Suppressor macrophage treated with lipopolysaccharide for 4 hours (primary cell): ENCODE measurements at regions not wholly inside any gene's neighbourhood (a gene's known extent, or its start where the extent isn't known, plus 50 kb on each side); places are given as distances from the start of the nearest gene placed in this dataset.
A peak's percentile ranks its signal among the peaks of the same experiment; 100 is the strongest.

Experiments used
- DNase-seq: peaks from one replicate; pipeline ENCODE4 v3.0.0-alpha.2; 2020

DNA sequence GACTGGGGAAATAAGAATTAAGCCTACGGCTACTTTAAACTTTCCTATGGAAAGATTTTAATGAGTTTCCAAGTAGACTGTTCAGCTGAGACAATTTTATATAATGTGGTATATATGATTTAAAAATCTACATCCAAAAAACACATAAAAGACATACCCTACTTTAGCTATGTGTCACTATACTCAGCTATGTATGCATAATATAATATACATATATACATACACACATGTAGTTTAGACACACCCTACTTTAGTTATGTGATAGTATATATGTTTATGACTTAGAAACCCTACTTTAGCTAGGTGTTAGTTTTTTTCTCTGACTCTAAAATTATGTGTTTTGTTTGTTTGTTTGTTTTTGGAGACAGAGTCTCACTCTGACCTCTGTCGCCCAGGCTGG is 100.5 kb upstream of the DAB2 start:
- no peak for DNase-seq

GRCh38 chr5:39523821-39524220 is 99.0 kb upstream of the DAB2 start:
- no peak for DNase-seq

- DNase-seq: no peak
Measured at GRCh38 chr5:39521940-39522590, 97.3 kb upstream of the DAB2 start.

DNA sequence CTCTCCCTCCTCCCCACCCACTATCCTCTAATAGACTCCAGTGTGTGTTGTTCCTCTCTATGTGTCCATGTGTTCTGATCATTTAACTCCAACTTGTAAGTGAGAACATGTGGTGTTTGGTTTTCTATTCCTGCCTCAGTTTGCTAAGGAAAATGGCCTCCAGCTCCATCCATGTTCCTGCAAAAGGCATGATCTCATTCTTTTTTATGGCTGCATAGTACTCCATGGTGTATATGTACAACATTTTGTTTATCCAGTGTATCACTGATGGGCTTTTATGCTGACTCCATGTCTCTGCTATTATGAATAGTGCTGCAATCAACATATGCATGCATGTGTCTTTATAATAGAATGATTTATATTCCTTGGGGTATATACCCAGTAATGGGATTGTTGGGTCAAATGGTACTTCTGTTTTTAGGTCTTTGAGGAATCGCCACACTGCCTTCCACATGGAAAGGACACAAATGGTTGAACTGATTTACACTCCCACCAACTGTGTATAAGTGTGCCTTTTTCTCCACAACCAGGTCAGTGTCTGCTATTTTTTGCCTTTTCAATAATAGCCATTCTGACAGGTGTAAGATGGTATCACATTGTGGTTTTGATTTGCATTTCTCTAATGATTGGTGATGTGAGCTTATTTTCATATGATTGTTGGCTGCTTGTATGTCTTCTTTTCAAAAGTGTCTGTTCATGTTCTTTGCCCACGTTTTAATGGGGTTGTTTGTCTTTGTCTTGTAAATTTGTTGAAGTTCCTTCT is 96.5 kb upstream of the DAB2 start:
- DNase-seq: no peak

DNA sequence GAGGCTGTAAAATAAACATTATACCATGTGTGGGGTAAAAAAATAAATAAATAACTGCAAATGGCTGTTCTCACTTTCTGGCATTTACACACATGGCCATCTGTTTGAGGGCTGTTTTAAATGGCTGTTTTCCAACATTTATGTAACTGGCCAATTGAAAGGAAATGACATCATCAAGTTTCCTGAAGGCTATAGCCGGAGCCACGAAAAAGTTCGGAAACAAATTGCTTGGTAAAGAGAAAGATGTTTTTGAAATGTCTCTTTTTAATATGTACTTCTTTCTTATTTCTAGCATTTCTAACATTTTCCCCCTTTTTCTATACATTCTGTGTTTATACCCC is 95.4 kb upstream of the DAB2 start:
- peak; percentile 35 for DNase-seq

- DNase-seq: no peak
Measured at GRCh38 chr5:39519566-39520231, 94.9 kb upstream of the DAB2 start.

DNA sequence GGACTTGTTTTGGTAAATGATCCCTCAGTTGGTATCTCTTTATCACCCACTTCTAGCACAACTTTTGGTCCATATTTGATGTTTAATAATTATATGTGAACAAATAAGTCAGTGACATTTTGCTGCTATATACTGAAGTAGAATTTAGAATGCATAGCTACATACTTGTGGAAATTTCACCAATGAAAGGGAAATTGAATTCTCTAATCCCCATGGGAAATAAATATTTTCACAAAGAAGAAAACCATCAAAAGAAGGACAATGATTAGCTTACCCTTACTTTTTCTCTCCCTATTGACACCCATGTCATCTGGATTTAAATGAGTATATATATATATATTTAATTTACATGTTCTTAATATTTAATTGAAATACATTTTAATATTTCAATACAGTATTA is 94.3 kb upstream of the DAB2 start:
- DNase-seq: no peak

DNA sequence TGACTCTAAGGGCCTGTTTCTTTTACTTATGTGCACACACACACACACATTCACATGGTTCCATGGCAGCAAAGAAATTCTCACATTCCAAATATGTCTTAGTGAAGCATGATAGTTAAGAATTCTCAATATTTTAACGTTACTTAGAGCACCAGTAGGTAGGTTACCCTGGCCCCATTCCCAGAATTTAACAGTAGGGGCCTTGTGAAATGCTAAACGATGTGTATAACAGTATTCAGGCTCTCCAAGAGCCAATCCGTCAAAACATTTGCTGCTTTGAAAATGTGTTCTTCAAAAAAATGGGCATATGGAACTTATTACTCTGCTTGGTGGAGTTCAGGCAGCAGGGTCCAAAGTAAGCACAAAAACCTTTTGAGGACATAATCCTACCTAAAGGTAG is 93.7 kb upstream of the DAB2 start:
- no peak for DNase-seq

GRCh38 chr5:39517800-39518199 is 93.0 kb upstream of the DAB2 start:
- no peak for DNase-seq

- DNase-seq: no peak
Measured at GRCh38 chr5:39515881-39516280, 91.1 kb upstream of the DAB2 start.

- DNase-seq: peak; percentile 52
Measured at GRCh38 chr5:39513236-39513635, 88.5 kb upstream of the DAB2 start.

DNA sequence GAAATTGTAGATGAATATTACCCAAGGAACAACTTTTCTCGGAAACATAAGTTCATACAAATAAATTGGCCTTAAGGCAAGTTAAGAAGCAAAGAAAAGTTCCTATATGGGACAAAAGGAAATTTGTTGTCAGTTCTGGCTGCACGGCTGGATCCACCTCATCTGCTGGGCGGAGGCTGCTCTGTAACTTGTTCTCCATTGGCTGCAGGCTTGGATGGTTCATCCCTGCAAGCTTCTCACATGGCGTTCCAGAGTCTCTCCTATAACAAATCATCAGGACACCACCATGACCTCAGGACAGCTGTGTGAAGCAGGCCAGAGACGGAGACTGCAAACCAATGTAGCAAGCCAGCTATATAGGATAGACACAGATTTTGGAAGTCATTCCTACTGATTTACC is 81.4 kb upstream of the DAB2 start:
- no peak for DNase-seq

GRCh38 chr5:39505791-39506190 is 81.0 kb upstream of the DAB2 start:
- no peak for DNase-seq

- DNase-seq: no peak
Measured at GRCh38 chr5:39505363-39505762, 80.6 kb upstream of the DAB2 start.

DNA sequence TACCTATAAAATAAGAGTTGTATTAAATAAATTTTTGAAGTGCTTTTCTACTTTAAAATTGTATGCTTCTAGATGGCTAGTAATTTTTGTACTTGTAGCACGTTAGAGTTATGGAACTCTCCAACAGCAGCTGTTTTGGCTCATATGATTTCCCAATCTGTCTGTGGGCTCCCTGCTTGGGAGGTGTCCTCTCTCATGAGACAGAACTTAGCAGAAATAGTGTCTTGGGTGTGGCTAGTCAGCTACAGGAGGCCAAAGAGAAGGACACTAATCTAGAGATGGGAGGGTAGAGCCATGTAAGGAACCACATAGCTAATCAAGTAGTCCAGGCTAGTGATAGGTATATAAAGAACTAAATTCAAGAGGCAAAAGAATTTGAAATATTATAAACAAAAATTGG is 78.4 kb upstream of the DAB2 start:
- peak; percentile 68 for DNase-seq

- no peak for DNase-seq
Measured at GRCh38 chr5:39502704-39503103, 77.9 kb upstream of the DAB2 start.

GRCh38 chr5:39501397-39501796 is 76.6 kb upstream of the DAB2 start:
- DNase-seq: no peak

DNA sequence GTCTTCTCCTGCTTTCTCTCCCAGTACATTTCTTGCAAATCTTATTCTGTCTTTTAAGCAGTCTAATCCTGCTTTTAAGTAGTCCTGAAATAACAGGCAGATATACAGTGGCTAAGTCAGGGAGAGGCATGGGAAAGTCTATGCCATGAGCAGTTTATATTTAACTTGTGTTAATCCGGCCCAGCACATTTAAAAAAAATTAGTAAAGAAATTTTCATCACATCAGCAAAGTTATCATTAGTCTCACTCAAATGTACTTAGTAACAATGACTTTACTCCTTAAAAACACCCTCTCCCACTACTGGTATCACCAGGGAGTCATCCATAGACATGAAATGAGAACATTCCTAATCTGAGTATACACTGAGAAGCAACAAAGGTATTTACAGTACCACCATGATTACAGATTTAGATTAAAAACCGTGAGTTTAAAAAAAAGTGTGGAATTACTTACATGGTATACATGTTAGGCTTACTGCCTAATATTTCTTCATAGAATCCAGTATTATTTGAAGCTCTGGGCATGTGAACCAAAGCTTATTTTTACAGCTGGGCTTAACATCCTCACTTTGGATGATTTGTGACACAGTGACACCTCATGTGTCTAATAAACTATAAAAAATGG is 75.9 kb upstream of the DAB2 start:
- DNase-seq: no peak

- peak; percentile 42 for DNase-seq
Measured at GRCh38 chr5:39498278-39498952, 73.6 kb upstream of the DAB2 start.

GRCh38 chr5:39497322-39497721 is 72.5 kb upstream of the DAB2 start:
- no peak for DNase-seq

DNA sequence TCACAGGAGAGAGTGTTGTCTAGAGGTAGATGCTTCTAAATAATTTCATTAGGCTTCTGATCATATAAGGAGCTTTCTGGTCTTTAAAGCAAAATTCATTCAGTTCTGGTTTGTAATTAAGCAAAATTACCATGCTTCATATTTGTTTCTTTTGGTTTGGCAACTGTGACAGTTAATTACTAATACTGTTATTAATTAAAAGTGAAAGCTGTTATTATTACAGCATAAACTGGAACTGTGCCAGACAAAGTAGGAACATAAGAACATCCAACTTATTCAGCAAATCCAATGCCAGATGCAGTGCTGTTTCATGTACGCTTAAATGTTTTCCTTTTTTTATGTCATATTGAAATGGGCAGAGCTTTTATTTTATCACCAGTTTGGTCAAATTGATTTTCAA is 70.4 kb upstream of the DAB2 start:
- peak; percentile 42 for DNase-seq

DNA sequence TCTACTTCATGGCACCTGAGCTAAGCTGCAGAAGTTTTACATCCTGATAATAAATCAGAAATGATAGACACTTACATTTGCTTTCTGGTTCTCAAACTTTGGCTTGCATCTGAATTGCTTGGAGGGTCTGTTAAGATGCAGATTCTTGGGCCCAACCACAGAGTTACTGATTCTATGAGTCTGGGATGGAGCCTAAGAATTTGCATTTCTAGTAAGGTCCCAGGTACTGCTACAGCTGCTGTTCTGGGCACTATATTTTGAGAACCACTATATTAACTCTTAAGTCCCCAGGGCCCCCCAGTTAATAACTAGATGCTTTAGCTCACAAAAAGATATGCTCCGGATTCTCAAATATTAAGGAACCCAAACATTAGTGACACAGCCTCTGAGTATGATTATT is 69.8 kb upstream of the DAB2 start:
- no peak for DNase-seq

- DNase-seq: no peak
Measured at GRCh38 chr5:39494107-39494510, 69.3 kb upstream of the DAB2 start.
